LHCN-M2 (cell line): ENCODE measurements at regions not wholly inside any gene's neighbourhood (a gene's known extent, or its start where the extent isn't known, plus 50 kb on each side); places are given as distances from the start of the nearest gene placed in this dataset.

Experiments used
- DNase-seq: peaks from one replicate; pipeline ENCODE4 v3.0.0-alpha.2; 2012; ENCODE audit warnings: low read depth

GRCh38 chr4:135227842-135228241, 1026.3 kb upstream of the PABPC4L start:
- DNase-seq, result no peak

- no peak for DNase-seq
Observed at GRCh38 chr4:135225551-135225950, 1024.0 kb upstream of the PABPC4L start.

GRCh38 chr4:135210341-135210740, 1008.8 kb upstream of the PABPC4L start:
- no peak for DNase-seq

- DNase-seq, result no peak
Observed at GRCh38 chr4:135207531-135207930, 1005.9 kb upstream of the PABPC4L start.

GRCh38 chr4:135204311-135204710, 1002.7 kb upstream of the PABPC4L start:
- DNase-seq, result no peak

- DNase-seq, result peak; percentile 44
Observed at GRCh38 chr4:135201081-135201480, 999.5 kb upstream of the PABPC4L start.

GRCh38 chr4:135197641-135198040, 996.1 kb upstream of the PABPC4L start:
- no peak for DNase-seq

- DNase-seq, result no peak
Observed at GRCh38 chr4:135194477-135194876, 992.9 kb upstream of the PABPC4L start.

GRCh38 chr4:135192751-135193535, 991.4 kb upstream of the PABPC4L start:
- DNase-seq, result peak; percentile 55

GRCh38 chr4:135191596-135191995, 990.0 kb upstream of the PABPC4L start:
- no peak for DNase-seq

GRCh38 chr4:135186002-135186401, 984.4 kb upstream of the PABPC4L start:
- DNase-seq, result no peak

GRCh38 chr4:135185256-135185655, 983.7 kb upstream of the PABPC4L start:
- DNase-seq, result no peak

- no peak for DNase-seq
Observed at GRCh38 chr4:135184715-135185114, 983.1 kb upstream of the PABPC4L start.

GRCh38 chr4:135177321-135177720, 975.7 kb upstream of the PABPC4L start:
- no peak for DNase-seq

- no peak for DNase-seq
Observed at GRCh38 chr4:135166661-135167060, 965.1 kb upstream of the PABPC4L start.

- DNase-seq, result no peak
Observed at GRCh38 chr4:135164601-135165000, 963.0 kb upstream of the PABPC4L start.

- no peak for DNase-seq
Observed at GRCh38 chr4:135144498-135144897, 942.9 kb upstream of the PABPC4L start.

GRCh38 chr4:135124196-135124595, 922.6 kb upstream of the PABPC4L start:
- no peak for DNase-seq

GRCh38 chr4:135123632-135124031, 922.0 kb upstream of the PABPC4L start:
- DNase-seq, result no peak

GRCh38 chr4:135122457-135122856, 920.9 kb upstream of the PABPC4L start:
- DNase-seq, result no peak

- DNase-seq, result no peak
Observed at GRCh38 chr4:135120195-135120594, 918.6 kb upstream of the PABPC4L start.

- no peak for DNase-seq
Observed at GRCh38 chr4:135114079-135114478, 912.5 kb upstream of the PABPC4L start.

GRCh38 chr4:135098061-135098460, 896.5 kb upstream of the PABPC4L start:
- DNase-seq, result no peak

GRCh38 chr4:135073389-135073788, 871.8 kb upstream of the PABPC4L start:
- DNase-seq, result no peak
